ENCODE measurements at regions not wholly inside any gene's neighbourhood (a gene's known extent, or its start where the extent isn't known, plus 50 kb on each side); places are given as distances from the start of the nearest gene placed in this dataset.

GRCh38 chr3:25041871-25042584, 386.0 kb upstream of the RARB start:
- TF ChIP-seq CTCF (IDR thresholded peaks at IDR 0.05; ENCODE audit: extremely low read depth, missing control alignments): no peak
- no peak for DNase-seq (ENCODE audit: low spot score)

GRCh38 chr3:25043177-25043576, 384.9 kb upstream of the RARB start:
- no peak for TF ChIP-seq CTCF (IDR thresholded peaks at IDR 0.05; ENCODE audit: extremely low read depth, missing control alignments)
- no peak for DNase-seq (ENCODE audit: low spot score)

- no peak for DNase-seq (ENCODE audit: low spot score)
- TF ChIP-seq CTCF (IDR thresholded peaks at IDR 0.05; ENCODE audit: extremely low read depth, missing control alignments): no peak
These were observed 384.3 kb upstream of the RARB start for GRCh38 chr3:25043749-25044148.

- no peak for TF ChIP-seq CTCF (IDR thresholded peaks at IDR 0.05; ENCODE audit: extremely low read depth, missing control alignments)
- DNase-seq (ENCODE audit: low spot score): no peak
These were observed 383.0 kb upstream of the RARB start for GRCh38 chr3:25044762-25045710.

- no peak for DNase-seq (ENCODE audit: low spot score)
- TF ChIP-seq CTCF (IDR thresholded peaks at IDR 0.05; ENCODE audit: extremely low read depth, missing control alignments): no peak
These were observed 380.9 kb upstream of the RARB start for GRCh38 chr3:25046911-25047771.

- no peak for TF ChIP-seq CTCF (IDR thresholded peaks at IDR 0.05; ENCODE audit: extremely low read depth, missing control alignments)
- DNase-seq (ENCODE audit: low spot score): no peak
These were observed 378.8 kb upstream of the RARB start for GRCh38 chr3:25049304-25049703.

Data from GM20000 (cell line).